Inflammatory macrophage (primary cell): ENCODE measurements at regions not wholly inside any gene's neighbourhood (a gene's known extent, or its start where the extent isn't known, plus 50 kb on each side); places are given as distances from the start of the nearest gene placed in this dataset.
"Not testable (repeated sequence)": the region's sequence is repeated elsewhere in the genome, so short reads cannot be mapped to it uniquely, and the experiment has no call there.

Experiments
- DNase-seq, 2 donors: peaks; one replicate each; pipeline ENCODE4 v3.0.0-alpha.2; 2020 to 2022

DNA sequence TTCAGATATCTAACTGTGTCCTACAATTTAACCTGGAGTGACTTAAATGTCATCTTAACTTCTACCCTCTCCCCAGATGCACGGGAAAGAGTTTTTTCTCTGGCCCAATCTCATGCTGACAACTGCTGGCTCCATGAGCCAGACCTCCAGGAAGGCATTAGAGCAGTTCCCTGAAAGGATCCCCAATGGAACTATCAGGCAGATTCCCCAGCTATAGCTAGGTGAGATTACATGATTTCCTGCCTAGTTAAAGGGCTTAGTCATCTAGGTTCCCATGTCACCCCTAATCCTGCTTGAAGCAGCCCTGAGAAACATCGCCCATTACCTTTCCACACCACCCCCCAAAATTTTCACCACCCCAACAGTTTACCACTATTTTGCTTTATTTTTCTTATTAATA lies 373.5 kb upstream of the TRPC7 start:
- no peak for DNase-seq

DNA sequence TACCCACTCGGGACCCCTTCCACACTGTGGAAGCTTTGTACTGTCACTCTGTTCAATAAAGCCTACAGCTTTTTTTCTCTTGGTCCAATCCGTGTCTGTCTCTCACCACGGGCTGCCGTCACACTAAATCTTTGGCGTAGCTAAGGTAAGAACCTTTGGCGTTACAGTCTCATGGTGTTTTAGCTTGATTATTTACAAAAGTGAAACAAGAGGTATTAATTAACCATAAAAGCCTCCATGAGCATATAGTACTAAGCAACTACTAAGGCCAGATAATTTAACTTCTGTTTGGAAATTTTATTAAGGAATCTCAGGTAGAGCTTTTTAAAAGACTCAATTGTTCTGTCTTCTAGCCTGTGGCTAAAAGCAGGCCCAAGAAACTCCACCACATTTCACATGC lies 370.7 kb upstream of the TRPC7 start:
- DNase-seq = no peak

DNA sequence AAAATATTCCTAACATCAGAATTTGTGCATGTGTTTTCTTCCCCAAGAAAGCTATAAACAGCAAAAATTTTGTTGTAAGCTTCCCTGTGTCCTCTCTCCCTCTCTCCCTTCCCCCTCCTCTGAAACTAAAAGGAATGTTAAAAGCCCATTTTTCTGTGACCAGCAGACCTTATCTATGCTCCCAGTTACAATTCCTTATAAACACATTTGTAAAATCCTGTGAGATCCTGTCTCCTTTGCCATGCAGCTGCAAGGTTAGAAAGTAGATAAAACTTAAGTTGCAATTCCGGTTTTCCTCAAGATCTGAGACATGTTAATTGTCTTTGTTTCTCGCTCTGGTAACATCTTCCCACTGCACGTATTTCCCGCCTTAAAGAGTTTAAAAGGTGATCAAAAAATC lies 370.3 kb upstream of the TRPC7 start:
- DNase-seq = not testable (repeated sequence)

DNA sequence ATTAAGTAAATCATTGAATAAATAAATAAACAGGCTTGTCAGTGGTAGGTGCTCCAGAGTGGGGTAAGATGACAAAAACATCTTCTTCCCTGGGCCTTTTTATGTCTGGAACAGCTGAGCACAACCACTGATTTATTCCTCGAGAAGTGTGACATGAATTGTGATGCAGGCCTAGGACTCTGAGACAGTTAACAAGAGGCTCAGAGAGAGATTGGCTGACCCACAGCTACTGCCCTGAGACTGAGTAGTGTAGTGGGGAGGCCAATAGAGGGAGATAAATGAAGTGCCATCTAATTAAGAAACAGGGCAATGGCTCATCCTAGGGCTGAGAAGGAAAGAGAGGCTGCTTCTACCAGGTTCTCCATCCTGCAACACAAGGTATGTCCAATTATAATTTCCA lies 369.3 kb upstream of the TRPC7 start:
- DNase-seq = no peak

DNA sequence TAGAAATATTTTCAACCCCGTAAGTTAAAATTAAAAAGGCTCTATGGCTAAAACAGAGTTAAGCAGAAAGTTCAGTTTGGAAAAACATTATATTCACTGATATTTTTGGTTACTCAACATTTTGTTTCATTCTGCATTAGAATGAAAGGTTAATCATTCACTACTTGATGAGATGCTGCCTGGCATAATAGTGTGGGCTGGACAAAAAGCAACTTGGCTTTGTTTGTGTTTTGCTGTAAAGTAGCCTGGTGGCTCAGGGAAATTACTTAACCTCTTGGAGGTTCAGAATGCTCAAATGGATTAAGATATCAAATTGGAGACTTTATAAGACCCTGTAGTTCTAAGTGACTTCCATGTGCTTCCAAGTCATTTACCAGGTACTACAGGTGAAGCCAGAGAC lies 367.4 kb upstream of the TRPC7 start:
- DNase-seq = no peak

DNA sequence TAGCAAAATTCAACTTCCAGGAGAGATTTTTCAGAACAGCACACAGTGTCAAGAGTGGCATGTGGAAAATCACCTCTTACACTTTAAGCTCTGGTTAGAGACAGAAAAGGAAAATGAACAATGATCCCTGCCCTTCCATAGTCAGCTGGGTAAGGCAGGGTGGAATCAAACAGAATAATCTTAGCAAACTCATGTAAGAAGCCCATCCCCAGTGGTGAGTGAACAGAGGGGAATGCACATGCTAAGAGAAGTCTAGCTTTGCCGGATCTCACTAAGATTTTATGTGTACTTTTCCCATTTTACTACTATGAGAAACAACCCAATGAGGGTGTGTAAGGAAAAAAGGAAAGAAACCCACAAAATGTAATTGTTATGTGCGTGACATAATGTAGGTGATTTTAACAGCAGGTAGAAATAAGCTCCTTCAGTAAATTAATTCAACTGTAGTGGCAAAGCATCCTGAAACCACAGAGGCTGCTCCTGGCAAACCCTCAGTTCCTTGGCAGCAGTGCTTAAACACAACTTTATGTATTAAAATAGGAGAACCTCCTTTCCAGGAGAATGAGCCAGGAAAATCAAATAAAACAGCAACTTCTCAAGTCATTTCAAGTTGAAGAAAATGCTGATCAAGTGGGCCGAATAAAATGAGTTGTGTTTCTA lies 366.0 kb upstream of the TRPC7 start:
- no peak for DNase-seq

DNA sequence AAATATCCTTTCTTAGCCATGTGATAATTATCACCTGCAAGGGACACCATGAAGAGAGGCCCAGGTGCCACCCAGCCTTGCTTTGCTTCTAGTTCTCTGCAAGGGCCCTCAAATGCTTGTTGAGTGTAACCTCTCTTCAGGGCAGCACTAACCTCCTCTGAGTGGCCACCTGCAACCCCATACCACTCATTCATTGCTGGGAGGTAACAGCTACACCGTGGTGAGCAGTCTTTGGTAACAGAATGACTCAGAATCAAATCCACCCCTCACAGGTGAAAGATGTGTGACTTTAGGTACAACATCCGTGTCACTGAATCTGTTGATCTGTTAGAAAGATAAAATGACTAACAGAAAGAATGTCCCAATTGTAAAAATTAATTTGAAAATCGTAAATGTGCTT lies 365.1 kb upstream of the TRPC7 start:
- DNase-seq = no peak

DNA sequence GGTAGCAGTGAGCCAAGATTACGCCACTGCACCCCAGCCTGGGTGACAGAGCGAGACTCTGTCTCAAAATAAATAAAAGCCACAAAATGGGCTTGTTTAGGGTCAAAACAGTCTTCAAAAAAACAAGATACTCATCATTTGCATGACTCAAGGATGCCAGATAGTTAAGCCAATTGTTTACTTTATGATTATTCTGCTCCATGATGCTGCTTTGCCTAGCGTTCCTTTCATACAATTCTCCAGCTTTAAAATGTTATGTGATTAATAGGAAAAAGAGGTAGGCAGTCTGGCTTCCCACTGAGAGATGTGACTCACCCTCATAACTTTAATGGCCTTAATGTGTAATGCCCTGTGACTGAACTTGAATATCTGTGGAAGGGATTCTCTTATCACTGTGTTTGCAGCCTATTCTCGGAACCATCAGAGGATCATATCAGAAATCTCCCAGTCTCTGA lies 364.6 kb upstream of the TRPC7 start:
- DNase-seq = no peak

DNA sequence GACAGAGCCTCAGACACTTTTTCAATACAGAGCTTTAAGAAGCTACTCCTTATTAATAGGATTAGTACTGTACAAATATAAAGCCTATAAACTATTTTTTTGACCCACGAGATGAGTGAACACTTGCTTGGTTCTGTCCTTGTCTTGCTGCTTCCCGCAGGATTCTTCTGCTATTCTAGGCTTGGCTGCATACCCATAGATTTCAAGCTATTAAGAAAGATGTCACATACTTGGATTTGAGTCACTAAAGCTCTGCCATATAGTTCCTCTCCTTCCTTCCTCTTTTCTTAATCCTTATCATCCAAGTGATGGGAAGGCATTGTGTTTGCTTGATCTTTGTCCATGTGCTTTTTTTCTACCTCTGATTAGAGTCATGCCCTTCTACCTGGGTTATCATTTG lies 361.2 kb upstream of the TRPC7 start:
- DNase-seq = no peak

DNA sequence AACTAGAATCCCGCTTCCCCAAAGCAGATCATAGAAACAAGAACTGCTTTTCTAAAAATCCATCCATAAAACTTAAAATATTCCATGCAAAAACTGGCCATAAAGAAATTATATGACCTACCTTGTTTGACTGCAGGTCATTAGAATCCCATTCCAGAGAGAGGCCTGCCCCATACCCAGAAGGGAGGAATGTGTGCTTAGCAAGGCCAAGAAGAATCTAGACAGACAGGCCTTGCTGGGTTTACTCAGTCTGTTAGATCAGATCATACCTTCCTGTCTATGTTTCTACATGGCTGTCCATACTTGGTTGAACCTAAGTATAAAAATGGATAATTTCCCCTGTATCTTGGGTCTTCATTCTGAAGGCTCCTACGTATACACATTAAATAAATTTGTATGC lies 358.8 kb upstream of the TRPC7 start:
- no peak for DNase-seq

DNA sequence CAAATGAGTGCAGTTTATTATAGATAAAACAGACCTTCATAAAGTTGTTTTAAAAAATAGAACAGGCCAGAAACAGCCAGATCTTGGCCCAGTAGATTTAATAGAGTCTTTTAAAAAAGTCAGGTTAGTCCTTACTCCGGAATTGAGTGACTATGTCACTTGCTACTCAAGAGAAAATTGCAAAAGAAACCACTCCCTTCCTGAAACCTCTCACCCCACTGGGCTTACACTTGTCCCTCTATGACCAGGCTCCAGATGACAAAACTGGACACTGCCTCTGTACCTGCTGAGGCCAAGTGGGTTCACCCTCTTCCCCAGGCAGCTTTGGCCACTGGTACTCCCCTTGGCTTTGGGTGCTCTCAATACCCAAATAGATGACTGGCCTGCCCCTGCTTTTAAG lies 357.2 kb upstream of the TRPC7 start:
- DNase-seq = no peak

DNA sequence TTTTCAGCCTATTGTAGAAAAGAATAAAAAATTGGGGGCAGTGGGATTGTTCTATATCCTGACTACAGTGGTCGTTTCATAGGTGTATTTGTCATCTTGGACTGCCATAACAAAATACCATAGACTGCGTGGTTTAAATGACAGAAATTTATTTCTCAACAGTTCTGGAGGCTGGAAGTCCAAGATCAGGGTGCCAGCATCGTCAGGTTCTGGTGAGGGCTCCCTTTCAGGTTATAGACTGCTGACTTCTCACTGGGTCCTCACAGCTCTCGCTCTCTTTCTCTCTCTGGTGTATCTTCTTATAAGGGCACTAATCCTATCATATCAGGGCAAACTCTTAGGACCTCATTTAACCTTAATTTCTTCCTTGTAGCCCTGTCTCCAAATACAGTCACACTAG lies 356.7 kb upstream of the TRPC7 start:
- DNase-seq = no peak

DNA sequence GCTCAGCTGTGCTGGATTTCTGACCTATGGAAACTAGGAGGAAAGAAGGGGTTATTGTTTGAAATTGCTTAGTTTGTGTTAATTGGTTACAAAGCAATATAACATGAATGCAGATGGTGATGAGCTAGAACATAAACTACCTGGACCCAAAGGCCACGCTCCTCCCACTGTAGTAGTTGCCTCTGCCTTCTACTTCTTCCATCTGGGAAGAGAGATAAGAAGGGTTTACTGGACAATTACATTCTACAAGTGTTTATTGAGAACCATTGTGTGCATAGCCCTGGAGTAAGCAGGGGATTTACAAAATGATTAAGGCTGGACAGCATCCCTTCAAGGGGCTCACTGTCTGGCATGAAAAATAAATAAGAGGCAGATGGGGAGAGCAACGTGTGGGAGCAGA lies 355.3 kb upstream of the TRPC7 start:
- no peak for DNase-seq

DNA sequence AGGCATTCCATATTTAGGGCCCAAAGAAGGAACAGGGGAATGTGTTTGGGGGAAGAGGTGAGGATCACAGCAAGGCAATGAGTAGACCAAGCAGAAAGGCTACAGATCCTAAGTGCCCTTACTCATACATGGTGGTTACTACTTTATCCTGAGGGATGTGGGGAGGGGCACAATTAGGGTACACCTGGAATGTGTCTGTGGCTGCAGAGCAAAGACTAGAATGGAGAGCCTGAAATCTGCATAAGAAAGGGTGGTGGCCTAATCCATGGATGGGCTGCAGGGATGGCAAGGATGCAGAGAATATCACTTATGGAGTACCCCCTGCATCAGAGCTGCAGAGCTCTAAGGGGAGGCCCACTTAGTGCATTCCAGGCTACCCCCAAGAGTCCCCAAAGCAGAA lies 352.6 kb upstream of the TRPC7 start:
- DNase-seq = no peak

DNA sequence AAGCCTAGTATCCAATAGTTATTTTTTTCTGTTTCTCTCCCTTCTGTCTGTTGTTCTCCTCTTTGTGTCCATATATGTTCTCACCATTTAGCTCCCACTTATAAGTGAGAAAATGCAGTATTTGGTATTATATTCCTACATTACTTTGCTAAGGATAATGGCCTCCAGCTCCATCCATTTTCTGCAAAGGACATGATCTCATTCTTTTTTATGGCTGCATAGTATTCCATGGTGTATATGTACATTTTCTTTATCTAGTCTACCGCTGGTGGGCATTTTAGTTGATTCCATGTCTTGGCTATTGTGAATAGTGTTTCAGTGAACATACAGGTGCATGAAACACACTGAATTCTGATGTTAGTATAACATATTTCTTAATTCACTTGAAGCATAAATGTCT lies 348.9 kb upstream of the TRPC7 start:
- no peak for DNase-seq

DNA sequence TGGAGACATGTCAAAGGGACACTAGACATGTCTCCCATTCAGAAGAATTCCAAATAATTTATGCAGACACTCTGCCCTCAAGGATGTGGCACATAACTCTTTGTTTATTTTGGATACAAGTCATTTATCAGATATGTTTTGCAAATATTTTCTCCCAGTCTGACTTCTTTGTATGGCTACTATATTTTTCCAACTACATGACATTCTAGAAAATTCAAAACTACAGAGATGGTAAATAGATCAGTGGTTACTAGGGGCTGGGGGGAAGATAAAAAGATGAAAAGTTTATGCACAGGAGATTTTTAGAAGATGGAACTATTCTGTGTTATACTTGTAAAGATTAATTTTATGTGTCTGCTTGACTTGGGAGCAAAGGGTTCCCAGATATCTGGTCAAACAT lies 347.3 kb upstream of the TRPC7 start:
- DNase-seq = no peak

DNA sequence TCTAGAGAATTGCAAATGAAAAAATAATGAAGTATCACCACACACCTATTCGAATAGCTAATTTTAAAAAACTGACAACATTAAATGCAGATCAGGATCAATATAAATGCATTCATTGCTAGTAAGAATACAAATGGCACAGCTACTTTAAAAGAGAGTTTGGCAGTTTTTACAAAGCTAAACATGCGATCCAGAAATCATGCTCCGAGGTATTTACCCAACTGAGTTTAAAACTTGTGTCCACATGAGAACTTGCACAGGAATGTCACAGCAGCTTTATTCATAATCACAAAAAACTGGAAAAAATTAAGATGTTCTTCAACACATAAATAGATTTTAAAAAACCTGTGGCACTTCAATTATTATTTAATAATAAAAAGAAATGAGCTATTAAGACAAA lies 345.5 kb upstream of the TRPC7 start:
- DNase-seq = no peak

DNA sequence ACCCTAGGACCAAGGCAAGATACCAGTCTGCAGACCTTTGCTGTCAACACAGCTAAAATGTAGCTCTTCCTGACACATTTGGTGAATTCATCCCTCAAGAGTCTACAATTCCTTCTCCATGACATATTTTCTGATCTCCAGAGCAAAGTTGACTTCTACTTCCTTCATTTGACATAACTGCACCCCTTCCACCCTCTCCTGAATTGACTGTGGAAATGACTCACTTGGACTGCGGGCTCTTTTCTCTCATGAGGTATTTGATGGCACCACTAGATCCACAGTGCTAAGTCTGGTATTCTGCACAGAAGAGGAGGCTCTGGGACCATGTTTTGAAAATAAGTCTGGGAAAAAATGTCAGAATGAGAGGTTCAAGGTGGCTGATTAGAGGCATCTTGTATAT lies 338.4 kb upstream of the TRPC7 start:
- no peak for DNase-seq

DNA sequence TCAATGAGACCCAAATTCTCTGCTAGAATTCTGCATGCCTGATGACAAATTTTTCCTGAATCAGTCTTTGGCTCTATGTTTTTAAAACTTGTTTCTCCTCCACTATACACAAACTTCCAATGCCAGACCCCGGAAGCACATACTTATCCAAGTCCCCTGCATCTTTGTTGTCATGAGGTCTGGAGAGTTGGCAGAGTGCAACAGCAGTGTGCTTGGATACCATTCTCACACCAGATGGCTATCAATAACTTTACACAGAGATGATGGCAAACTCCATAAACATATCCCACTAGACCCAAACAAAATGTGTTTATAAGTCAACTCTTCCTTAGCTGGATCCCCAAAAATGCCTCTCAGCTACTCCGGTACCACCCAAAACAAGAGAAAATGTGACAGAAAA lies 337.7 kb upstream of the TRPC7 start:
- DNase-seq = no peak

DNA sequence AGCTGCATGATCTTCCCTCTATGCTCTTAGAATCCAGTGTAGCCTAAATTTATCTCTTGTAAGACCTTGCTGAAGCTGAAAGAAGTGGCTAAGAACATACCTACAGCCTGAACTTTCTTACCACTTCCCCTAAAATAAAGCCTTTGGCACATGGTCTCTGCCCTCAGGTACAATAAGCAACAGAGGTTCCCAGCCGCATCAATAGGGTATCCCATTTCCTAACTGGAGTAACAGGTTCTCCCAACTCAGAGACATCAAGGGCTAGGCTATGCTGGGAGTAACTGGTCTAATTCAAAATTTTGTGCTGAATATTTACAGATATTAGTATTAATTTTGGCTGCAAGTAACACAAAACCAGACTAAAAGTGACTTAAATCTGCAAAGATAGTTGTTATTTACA lies 335.8 kb upstream of the TRPC7 start:
- no peak for DNase-seq

DNA sequence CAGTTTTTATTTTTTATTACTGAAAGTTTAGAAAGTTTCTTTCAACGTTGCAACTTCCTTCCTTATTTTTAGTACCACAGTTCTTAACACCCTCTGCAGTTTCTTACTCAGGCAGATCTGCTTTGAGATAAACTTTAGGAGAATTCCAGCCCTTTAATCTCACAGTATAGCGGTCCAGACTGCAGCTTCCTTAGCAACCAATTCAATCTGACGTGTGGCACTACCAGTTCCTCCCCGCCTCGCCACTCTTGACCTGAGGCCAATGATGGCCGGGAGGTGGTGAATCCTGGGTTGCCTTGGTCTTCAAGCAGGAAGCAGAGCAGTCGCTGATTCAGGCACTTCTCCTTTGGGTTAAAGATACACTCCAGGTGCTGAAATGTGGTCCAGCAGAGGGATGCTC lies 334.3 kb upstream of the TRPC7 start:
- no peak for DNase-seq

DNA sequence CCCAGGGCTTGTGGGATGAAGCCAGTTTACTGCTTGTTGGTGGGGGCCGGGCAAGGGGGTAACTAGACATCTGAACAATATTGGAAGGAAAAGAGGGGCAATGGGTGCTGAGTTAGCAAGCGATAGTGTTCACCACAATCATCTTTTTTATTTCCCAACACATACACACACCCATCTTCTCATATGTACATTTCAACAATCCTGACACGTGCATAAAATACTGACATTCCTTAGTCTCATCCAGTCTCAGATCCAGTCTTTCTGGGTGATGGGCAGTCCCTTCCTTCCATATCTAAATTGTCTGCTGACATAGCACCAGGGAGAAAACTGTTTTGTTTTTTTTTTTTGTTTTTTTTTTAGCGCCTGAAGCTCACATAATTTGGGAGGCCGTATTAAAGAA lies 333.6 kb upstream of the TRPC7 start:
- DNase-seq = no peak

DNA sequence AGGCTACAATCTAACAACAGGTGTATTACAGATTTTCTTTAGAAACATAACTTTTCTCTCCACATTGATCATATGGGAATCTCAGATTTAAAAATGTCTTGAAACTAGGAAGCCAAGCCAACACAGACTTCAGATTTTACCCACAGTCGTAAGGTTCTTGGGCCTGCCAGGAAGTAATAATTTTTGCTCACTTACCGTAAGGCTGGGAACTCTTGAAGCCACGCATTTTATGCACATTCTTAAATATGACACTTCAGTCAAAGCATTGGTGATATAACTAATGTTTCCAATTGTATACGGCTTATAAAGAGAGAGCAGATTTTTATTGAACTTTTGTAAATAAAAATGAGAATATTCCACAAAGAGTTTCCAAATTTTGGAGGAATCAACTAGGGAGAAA lies 328.9 kb upstream of the TRPC7 start:
- DNase-seq = no peak

DNA sequence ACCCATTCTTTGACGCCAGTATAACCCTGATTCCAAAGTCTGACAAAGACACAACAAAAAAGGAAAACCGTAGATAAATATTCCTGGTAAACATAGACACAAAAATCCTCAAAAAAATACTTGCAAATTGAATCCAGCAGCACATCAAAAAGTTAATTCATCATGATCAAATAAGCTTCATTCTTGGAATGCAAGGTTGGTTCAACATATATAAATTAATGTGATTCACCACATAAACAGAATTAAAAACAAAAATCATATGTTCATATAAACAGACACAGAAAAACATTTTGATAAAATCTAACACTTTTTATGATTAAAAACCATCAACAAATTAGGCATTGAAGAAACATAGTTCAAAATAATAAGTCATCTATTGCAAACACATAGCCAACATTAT lies 324.2 kb upstream of the TRPC7 start:
- no peak for DNase-seq

DNA sequence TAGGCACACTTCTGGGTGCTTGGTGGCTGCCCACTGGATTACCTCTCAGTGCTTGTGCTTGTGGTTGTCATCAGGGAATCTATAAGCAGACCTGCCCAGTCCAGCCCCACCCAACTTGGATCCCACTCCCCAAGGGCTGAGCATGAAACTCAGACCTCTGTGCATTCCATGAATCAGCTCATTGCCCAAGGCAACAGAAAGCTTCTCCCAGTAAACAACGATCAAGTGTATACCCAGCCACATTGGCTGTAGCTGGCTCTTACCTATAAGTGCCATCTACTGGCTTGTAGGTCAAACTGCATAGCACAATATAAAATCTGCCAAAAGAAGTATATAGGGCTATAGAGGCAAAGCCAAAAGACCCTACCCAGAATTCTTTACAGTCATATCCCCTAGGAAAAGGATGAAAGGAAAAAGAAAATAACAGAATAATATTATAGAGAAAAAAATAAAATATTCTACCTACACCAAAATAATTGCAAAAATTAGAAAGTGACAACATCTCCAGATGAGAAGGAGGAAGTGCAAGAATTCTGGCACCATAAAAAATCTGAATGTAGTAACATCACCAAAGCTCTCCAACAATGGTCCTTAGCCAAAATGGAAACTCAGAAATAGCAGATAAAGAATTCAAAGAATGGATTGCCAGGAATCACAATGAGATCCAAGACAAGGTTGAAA lies 321.0 kb upstream of the TRPC7 start:
- no peak for DNase-seq
